Activated naive CD8-positive, alpha-beta T cell treated with anti-CD3 and anti-CD28 coated beads, Interleukin-2, amount 10 ng/mL, durations not matched to agents 7 days and 5 days (primary cell): ENCODE measurements at regions not wholly inside any gene's neighbourhood (a gene's known extent, or its start where the extent isn't known, plus 50 kb on each side); places are given as distances from the start of the nearest gene placed in this dataset.

ENCODE experiments used
- ATAC-seq: fragments of 150-1000 bp; cut with Tn5 transposase; one replicate; pipeline ENCODE4 v1.10.0; 2021; ENCODE audit warnings: low read depth, moderate library complexity
- POLR2A ChIA-PET: fragments of 350-600 bp; sonication (Branson Sonifier 250); formaldehyde crosslinking; loops from one replicate; lab custom pipeline; 2021; ENCODE audit warnings: antibody characterized with exemption; lab: Charles Lee
- DNase-seq: peaks from one replicate; pipeline ENCODE4 v3.0.0; 2021
- H3K27ac Mint-ChIP-seq: one replicate; pipeline ENCODE4 v1.8.0; 2022; ENCODE audit warnings: mild to moderate bottlenecking, mixed read lengths
- H3K27me3 Mint-ChIP-seq: one replicate; pipeline ENCODE4 v1.8.0; 2022; ENCODE audit warnings: mild to moderate bottlenecking, moderate library complexity, mixed read lengths
- H3K36me3 Mint-ChIP-seq: one replicate; pipeline ENCODE4 v1.8.0; 2021; ENCODE audit warnings: mild to moderate bottlenecking, mixed read lengths
- H3K4me1 Mint-ChIP-seq: one replicate; pipeline ENCODE4 v1.8.0; 2021; ENCODE audit warnings: mixed read lengths
- H3K4me3 Mint-ChIP-seq: one replicate; pipeline ENCODE4 v1.8.0; 2022; ENCODE audit warnings: mild to moderate bottlenecking, moderate library complexity, mixed read lengths
- H3K9me3 Mint-ChIP-seq: one replicate; pipeline ENCODE4 v1.8.0; 2021; ENCODE audit warnings: mixed read lengths

DNA sequence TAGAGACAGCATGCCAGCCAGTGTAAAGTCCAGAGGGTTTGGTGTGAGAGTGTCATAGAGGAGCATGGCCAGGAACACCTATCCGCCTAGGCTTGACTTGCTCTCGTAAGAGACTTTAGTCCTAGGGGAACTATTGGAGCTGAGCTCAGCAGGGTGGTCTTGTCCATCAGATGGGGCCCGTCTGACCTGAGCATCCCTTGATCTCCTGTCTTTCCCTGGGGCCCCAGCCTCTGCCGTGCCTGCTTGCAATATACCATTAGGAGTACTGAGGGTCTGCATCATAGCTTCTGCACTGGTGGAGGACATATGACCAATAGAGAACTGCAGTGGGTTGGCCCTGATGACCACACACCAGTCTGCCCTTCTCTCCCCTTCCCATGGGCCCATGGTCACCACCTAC, 251.0 kb downstream of the TUSC1 start:
- Mint-ChIP-seq H3K27me3 (no peaks in the 10 kb centered on the region), H3K4me3 (no peak overlapping the region), H3K27ac (no peak overlapping the region), H3K9me3 (peaks cover 13% of the 10 kb centered on the region), H3K4me1 (no peaks in the 10 kb centered on the region), H3K36me3 (no peaks in the 10 kb centered on the region)
- POLR2A ChIA-PET: no interaction called here
- no peak for DNase-seq
- ATAC-seq: no peak

DNA sequence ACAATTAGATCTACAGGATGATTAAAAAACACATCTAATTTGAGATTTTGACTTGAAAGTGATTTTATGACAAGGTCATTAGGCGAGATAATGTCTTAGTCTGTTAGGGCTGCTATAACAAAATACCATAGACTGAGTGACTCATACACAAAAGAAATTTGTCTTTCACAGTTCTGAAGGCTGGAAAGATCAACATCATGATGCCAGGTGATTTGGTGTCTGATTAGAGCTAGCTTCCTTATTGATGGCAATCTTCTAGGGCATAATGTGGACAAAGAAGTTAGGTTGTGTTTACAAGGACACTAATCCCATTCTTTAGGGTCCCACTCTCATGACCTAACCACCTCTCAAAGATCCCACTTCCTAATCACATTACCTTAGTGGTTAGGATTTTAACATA, 256.7 kb downstream of the TUSC1 start:
- H3K4me1 Mint-ChIP-seq: no peaks in the 10 kb centered on the region

DNA sequence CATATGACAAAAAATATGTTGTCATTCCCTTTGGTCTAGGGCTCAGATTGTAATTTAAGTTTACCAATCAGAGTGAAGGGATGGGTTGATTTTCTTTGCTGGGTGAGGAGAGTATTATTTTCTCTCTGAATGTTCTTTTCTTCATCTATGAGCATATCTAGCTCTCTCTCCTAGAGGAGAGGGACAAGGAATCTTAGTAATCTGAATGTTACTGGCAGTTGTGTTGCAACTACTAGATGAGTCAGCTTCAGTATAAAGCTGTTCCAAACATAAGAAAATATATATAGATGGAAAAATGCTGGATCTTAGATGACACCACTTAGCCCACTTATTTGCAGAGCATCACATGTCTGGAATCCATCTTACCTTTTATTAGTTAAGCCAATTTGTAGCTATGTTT, 259.3 kb downstream of the TUSC1 start:
- H3K27me3 Mint-ChIP-seq: no peaks in the 10 kb centered on the region
- no peaks in the 10 kb centered on the region for H3K4me1 Mint-ChIP-seq
- H3K36me3 Mint-ChIP-seq: no peaks in the 10 kb centered on the region
- peaks cover 11% of the 10 kb centered on the region for H3K9me3 Mint-ChIP-seq
- POLR2A ChIA-PET: no interaction called here
- no peak for DNase-seq
- H3K4me3 Mint-ChIP-seq: no peak overlapping the region
- ATAC-seq: no peak
- no peak overlapping the region for H3K27ac Mint-ChIP-seq

More for the DNA sequence above, 256.7 kb downstream of the TUSC1 start:
- ATAC-seq: no peak
- DNase-seq: no peak
- Mint-ChIP-seq H3K27ac (no peak overlapping the region), H3K27me3 (no peaks in the 10 kb centered on the region), H3K9me3 (peaks cover 14% of the 10 kb centered on the region), H3K4me3 (no peak overlapping the region), H3K36me3 (no peaks in the 10 kb centered on the region)
- POLR2A ChIA-PET: no interaction called here

DNA sequence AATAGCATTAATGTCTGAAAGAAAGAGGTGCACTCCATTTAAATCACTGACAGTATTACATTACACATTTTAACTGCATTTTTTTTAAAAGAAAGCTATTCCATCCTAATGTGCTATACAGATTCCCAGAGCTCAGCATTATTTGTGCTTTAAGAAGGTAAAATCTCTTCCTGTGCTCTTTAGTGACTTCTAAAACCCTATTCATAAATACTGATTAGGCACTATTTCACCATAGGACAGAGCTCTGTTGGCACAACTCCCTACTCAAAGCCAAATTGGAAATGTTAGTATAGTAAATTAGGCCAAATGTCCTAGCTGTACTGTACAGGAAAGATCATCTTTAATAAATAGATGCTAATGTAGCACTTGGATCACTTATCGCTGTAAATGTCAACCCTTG, 262.5 kb downstream of the TUSC1 start:
- POLR2A ChIA-PET: no interaction called here
- DNase-seq: no peak
- H3K27ac Mint-ChIP-seq: no peak overlapping the region
- ATAC-seq: no peak
- H3K27me3 Mint-ChIP-seq: no peaks in the 10 kb centered on the region
- H3K36me3 Mint-ChIP-seq: no peaks in the 10 kb centered on the region
- H3K4me3 Mint-ChIP-seq: no peak overlapping the region
- H3K4me1 Mint-ChIP-seq: no peaks in the 10 kb centered on the region
- peaks cover 6% of the 10 kb centered on the region for H3K9me3 Mint-ChIP-seq

DNA sequence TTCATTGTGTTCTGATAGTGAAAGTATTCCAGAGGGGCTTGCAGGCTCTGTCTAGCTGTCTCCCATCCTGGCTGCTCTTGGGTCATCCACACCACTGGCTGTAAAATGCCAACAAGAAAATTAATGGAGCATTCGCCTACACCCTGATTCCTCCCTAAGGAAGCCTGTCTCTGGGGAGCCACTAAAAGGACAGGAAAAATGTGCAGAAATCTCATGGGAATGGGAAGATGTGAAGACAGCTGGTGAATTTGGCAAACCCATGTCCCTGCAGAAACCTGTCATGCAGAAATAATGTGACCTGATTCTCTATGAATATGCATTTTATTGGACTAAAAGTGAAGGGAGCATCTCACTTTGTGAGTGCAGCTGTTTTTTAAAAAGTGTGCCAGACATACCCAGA, 265.6 kb downstream of the TUSC1 start:
- DNase-seq (no peak), ATAC-seq (no peak)
- POLR2A ChIA-PET: no interaction called here
- no peaks in the 10 kb centered on the region for H3K27me3 Mint-ChIP-seq
- no peaks in the 10 kb centered on the region for H3K4me1 Mint-ChIP-seq
- no peak overlapping the region for H3K27ac Mint-ChIP-seq
- H3K4me3 Mint-ChIP-seq: no peak overlapping the region
- no peaks in the 10 kb centered on the region for H3K36me3 Mint-ChIP-seq
- peaks cover 6% of the 10 kb centered on the region for H3K9me3 Mint-ChIP-seq

DNA sequence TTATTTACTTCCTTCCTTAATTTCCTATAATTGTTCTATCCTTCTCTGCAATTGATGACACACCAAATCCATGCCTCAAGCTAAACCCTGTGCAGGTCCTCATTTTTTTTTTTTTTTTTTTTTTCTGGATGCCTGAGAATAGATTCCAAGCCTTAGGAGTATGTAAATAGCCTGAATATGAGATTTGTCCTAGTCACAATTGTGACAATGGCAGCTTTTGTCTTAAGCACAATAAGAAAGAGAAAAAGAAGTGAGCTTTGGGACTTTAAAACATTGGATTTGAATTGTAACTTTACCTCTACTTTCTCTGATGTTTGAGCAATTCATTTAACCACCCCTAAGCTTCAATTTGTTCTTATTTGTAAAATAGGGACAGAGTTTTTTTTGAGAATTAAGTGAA, 280.5 kb downstream of the TUSC1 start:
- H3K36me3 Mint-ChIP-seq: no peaks in the 10 kb centered on the region
- H3K4me3 Mint-ChIP-seq: no peak overlapping the region
- no peaks in the 10 kb centered on the region for H3K27me3 Mint-ChIP-seq
- no peaks in the 10 kb centered on the region for H3K4me1 Mint-ChIP-seq
- peaks cover 6% of the 10 kb centered on the region for H3K9me3 Mint-ChIP-seq
- no peak overlapping the region for H3K27ac Mint-ChIP-seq
- POLR2A ChIA-PET: no interaction called here
- no peak for DNase-seq
- no peak for ATAC-seq

DNA sequence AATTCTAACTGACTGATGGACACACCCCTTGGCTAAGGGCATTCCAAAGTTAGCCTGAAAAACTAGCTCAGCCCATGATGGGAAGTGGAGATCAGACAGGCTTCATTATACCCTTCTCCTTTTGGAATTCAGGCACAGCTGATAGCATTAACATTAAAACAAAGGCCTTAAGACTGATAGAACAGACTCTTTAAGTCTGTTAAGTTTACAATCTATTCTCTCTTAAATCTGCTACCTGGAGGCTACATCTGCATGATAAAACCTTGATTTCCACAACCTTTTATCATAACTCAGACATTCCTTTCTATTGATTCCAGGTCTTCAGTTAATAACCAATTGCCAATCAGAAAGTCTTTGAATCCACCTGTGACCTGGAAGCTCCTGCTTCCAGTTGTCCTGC, 281.4 kb downstream of the TUSC1 start:
- Mint-ChIP-seq H3K27ac (no peak overlapping the region), H3K4me3 (no peak overlapping the region), H3K4me1 (no peaks in the 10 kb centered on the region), H3K9me3 (peaks cover 10% of the 10 kb centered on the region), H3K27me3 (no peaks in the 10 kb centered on the region), H3K36me3 (no peaks in the 10 kb centered on the region)
- DNase-seq (no peak), ATAC-seq (no peak)
- POLR2A ChIA-PET: no interaction called here

DNA sequence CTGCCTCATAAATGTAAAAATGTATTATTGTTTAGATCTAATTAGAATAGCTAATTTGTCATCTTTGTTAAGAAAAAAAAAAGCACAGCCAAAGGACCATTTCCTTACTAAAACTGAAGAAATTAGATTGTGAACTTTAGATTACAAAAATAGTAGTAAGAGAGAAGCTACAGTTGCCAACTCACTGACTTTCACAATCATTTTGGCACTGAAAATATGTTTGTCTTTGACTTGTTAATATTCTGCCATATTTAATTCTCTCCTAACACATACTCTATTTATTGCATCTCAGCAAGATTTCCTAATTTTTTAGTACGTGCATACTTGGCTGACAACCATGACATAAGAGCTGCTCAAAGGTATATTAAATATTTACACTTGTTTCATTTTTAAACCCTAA, 297.1 kb downstream of the TUSC1 start:
- H3K4me1 Mint-ChIP-seq: no peaks in the 10 kb centered on the region
- no peaks in the 10 kb centered on the region for H3K36me3 Mint-ChIP-seq
- no peak overlapping the region for H3K4me3 Mint-ChIP-seq
- no peak overlapping the region for H3K27ac Mint-ChIP-seq
- H3K9me3 Mint-ChIP-seq: peaks cover 2% of the 10 kb centered on the region
- no peaks in the 10 kb centered on the region for H3K27me3 Mint-ChIP-seq
- ATAC-seq: no peak
- POLR2A ChIA-PET: no interaction called here
- no peak for DNase-seq

DNA sequence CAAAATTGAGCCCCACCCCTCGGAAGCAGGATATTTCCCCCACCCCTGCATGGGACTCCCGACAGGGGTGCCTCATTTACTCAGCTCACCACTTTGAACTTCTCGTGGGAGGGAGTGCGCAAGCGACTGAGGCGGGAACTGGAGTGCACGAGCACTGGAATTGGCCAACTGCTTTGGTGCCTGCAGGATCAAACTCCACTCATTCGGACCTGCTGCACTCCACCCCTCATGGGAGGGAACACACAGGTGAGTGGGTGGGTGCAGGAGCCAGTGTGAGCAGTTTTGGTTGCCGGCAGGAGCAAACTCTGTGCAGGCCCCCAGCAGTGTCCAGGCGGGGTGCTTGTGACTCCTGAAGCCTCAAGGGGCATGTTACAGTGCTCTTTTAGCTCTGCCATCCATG, 301.2 kb downstream of the TUSC1 start:
- no peaks in the 10 kb centered on the region for H3K36me3 Mint-ChIP-seq
- H3K9me3 Mint-ChIP-seq: peaks cover 4% of the 10 kb centered on the region
- no peaks in the 10 kb centered on the region for H3K27me3 Mint-ChIP-seq
- no peak for DNase-seq
- no peaks in the 10 kb centered on the region for H3K4me1 Mint-ChIP-seq
- no peak overlapping the region for H3K27ac Mint-ChIP-seq
- POLR2A ChIA-PET: no interaction called here
- H3K4me3 Mint-ChIP-seq: no peak overlapping the region
- ATAC-seq: no peak

DNA sequence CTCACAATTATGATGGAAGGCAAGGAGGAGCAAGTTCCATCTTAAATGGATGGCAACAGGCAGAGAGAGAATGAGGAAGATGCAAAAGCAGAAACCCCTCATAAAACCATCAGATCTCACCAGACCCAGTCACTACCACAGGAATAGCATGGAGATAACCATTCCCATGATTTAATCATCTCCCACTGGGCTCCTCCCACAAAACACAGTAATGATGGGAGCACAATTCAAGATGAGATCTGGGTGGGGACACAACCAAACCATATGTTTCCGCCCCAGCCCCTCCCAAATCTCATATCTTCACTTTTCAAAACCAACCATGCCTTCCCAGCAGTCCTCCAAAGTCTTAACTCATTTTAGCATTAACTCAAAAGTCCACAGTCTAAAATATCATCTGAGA, 304.0 kb downstream of the TUSC1 start:
- Mint-ChIP-seq H3K4me3 (no peak overlapping the region), H3K27me3 (no peaks in the 10 kb centered on the region), H3K4me1 (no peaks in the 10 kb centered on the region), H3K9me3 (peaks cover 9% of the 10 kb centered on the region), H3K36me3 (no peaks in the 10 kb centered on the region), H3K27ac (no peak overlapping the region)
- DNase-seq: no peak
- no peak for ATAC-seq
- POLR2A ChIA-PET: no interaction called here

DNA sequence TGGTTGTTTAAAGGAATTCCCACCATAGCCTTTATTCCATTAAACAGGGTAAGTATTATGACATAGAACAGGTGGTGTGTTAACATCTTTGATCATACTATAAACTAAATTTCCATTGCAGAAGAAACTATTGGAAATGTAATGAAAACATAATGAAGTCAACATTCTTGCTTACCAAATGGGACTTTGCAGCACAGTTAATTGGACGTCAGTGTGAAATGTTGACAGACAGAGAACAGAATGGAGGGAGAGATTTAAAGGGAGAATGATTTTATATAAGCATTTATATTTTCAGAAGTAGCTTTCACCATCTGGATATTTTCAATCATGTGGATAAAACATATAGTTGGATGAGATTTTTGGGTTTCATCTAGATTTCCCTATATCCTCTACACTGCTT, 311.3 kb downstream of the TUSC1 start:
- POLR2A ChIA-PET: no interaction called here
- Mint-ChIP-seq H3K36me3 (no peaks in the 10 kb centered on the region), H3K4me3 (no peak overlapping the region), H3K27ac (no peak overlapping the region), H3K4me1 (no peaks in the 10 kb centered on the region), H3K27me3 (no peaks in the 10 kb centered on the region), H3K9me3 (peaks cover 8% of the 10 kb centered on the region)
- ATAC-seq (no peak), DNase-seq (no peak)

DNA sequence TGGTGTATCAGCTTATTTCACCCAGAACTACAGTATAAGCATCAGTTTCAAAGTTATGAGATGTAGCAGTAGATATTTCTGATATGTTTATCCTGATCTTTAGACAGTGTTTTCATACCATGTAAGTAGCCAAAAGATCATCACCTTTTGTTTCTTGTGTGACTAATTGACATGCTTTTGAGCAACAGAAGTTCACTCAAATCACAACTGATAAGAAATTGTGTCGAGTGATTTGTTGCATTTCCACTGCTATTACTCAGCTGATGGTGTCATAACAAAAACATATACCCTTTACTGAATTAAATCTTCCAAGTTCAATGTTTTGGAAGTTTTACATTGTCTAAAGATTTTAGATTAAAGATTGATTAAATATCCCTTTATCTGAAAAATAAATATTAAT, 324.5 kb downstream of the TUSC1 start:
- H3K4me3 Mint-ChIP-seq: no peak overlapping the region
- no peaks in the 10 kb centered on the region for H3K4me1 Mint-ChIP-seq
- H3K27ac Mint-ChIP-seq: no peak overlapping the region
- no peak for ATAC-seq
- H3K36me3 Mint-ChIP-seq: no peaks in the 10 kb centered on the region
- POLR2A ChIA-PET: no interaction called here
- no peak for DNase-seq
- H3K9me3 Mint-ChIP-seq: peaks cover 7% of the 10 kb centered on the region
- no peaks in the 10 kb centered on the region for H3K27me3 Mint-ChIP-seq

DNA sequence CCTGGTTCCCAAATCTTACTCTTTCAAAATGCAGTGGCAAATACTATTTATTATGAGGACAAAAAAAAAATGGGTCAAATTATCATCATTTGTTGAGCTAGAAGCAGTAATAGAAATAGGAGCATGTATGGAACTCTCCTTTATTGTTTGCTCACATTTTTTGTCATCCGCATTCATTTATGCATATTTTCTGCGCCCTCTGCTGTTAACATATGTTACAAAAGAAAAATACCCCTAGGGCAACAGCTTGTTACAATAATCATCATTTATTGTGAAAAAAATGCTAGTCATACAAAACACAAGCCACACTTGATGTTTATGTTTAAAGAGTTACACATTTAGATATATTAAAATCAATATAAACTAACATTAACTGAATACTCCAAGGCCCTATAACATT, 328.2 kb downstream of the TUSC1 start:
- Mint-ChIP-seq H3K9me3 (peaks cover 1% of the 10 kb centered on the region), H3K27me3 (no peaks in the 10 kb centered on the region), H3K27ac (no peak overlapping the region), H3K36me3 (no peaks in the 10 kb centered on the region), H3K4me1 (no peaks in the 10 kb centered on the region), H3K4me3 (no peak overlapping the region)
- POLR2A ChIA-PET: no interaction called here
- DNase-seq (no peak), ATAC-seq (no peak)

DNA sequence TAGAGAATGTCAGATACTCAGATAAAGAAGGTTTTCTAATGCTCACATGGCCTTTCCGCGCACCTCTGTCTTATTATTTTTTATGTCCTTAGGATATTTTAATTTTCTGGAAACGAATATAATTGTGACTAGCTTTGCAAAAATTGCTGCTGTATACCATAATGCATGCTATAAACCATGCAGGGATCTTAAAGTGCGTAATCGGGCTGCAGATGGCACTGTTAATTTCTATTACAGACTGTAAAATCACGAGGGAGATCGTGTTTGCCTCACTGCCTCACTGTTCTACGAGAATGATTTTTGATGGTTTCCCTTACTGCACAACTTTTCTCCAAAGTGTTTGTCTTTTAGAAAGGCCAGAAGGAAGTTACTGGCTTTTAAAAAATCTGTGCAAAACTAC, 356.1 kb downstream of the TUSC1 start:
- no peaks in the 10 kb centered on the region for H3K27me3 Mint-ChIP-seq
- no peaks in the 10 kb centered on the region for H3K4me1 Mint-ChIP-seq
- H3K9me3 Mint-ChIP-seq: peaks cover 2% of the 10 kb centered on the region
- no peak overlapping the region for H3K4me3 Mint-ChIP-seq
- no peaks in the 10 kb centered on the region for H3K36me3 Mint-ChIP-seq
- no peak overlapping the region for H3K27ac Mint-ChIP-seq
- DNase-seq: no peak
- POLR2A ChIA-PET: no interaction called here
- ATAC-seq: no peak

DNA sequence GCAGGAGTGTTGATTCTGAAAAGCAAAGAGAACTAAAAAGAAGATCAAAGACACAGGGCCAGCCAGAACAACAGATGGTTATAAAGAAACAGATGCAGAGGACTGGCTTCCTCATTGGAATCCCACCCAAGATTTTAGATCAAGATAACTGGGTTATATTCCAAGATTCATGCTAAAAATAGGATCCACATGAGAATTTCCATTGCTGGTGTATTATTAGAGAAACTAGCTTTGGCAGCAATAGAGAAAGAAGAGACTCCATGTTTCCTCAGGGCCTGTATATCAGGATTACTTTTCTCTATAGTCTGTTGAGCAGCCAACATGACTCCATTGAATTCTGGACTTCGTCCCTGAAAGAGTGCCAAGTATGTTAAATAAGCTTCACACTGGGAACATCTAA, 367.3 kb downstream of the TUSC1 start:
- Mint-ChIP-seq H3K9me3 (peaks cover 3% of the 10 kb centered on the region), H3K4me3 (no peak overlapping the region), H3K4me1 (no peaks in the 10 kb centered on the region), H3K27ac (no peak overlapping the region), H3K27me3 (no peaks in the 10 kb centered on the region), H3K36me3 (no peaks in the 10 kb centered on the region)
- POLR2A ChIA-PET: no interaction called here
- no peak for ATAC-seq
- no peak for DNase-seq
